HG02885 (cell line): ENCODE measurements at regions not wholly inside any gene's neighbourhood (a gene's known extent, or its start where the extent isn't known, plus 50 kb on each side); places are given as distances from the start of the nearest gene placed in this dataset.
"Not testable (repeated sequence)": the region's sequence is repeated elsewhere in the genome, so short reads cannot be mapped to it uniquely, and the experiment has no call there.

Experiments used
- ATAC-seq: cut with Tn5 transposase; IDR thresholded peaks from one replicate; pipeline ENCODE4 v1.9.1; 2021; ENCODE audit warnings: mild to moderate bottlenecking; ENCODE audit not compliant: unreplicated experiment, poor library complexity

DNA sequence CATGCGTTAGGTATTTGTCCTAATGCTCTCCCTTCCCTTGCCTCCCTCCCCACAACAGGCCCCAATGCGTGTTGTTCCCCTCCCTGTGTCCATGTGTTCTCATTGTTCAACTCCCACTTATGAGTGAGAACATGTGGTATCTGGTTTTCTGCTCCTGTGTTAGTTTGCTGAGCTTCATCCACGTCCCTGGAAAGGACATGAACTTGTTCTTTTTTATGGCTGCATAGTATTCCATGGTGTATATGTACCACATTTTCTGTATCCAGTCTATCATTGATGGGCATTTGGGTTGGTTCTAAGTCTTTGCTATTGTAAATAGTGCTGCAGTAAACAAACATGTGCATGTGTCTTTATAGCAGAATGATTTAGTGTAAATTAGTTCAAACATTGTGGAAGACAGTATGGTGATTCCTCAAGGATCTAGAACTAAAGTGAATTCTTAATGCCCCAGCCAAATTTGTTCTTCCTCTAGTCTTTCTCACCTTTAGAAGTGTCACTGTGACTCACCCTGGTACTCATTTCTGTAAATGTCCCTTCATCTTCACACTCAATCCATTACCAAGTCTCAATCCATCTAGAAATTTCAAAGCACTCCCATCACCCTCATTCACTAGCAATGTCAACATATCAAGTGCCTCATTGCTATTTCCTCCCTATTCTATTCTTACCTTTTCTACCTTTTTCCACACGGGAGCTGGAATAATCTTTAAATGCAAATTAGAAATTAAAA lies 123.9 kb downstream of the MREG start:
- ATAC-seq, result not testable (repeated sequence)

GRCh38 chr2:215888680-215889079 lies 124.7 kb downstream of the MREG start:
- ATAC-seq, result no peak

DNA sequence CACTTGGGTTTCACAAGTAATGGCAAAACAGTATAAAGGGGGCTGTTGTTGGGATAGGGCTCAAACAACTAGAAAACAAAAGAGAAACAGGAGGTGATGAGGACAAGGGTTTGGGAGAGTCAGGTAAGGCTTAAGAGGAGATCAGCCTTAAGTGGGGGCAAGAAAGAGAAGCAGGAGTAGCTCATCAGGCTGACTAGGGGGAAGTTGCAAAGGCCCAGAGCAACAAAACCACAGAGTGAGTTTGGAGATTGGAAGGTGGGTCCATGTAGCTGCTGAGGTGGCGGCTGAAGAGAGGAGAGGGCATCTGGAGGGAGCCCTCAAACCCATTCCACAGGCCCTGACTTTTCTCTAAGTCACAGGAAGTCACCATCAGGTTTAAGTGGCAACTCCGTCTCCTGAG lies 126.0 kb downstream of the MREG start:
- ATAC-seq, result no peak

- no peak for ATAC-seq
These were observed 127.3 kb downstream of the MREG start for GRCh38 chr2:215886022-215886421.

DNA sequence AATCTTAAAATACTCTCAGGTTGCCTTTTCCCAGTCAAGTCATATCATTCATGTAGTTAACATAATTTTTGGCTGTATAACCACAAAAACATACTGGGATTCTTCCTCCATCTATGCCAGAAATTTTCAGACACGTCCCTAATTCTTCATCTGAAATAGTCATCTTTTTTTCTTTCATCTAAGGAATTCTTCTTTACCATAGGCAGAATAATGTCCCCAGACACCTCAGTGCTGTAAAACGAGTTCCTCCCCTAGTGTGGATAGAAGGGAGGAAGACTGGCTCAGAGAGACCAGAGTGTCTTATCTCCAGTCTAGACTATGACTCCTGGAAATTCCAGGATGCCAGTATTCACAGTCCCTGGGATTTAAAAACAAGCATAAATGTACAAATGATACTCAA lies 127.8 kb downstream of the MREG start:
- ATAC-seq, result no peak

DNA sequence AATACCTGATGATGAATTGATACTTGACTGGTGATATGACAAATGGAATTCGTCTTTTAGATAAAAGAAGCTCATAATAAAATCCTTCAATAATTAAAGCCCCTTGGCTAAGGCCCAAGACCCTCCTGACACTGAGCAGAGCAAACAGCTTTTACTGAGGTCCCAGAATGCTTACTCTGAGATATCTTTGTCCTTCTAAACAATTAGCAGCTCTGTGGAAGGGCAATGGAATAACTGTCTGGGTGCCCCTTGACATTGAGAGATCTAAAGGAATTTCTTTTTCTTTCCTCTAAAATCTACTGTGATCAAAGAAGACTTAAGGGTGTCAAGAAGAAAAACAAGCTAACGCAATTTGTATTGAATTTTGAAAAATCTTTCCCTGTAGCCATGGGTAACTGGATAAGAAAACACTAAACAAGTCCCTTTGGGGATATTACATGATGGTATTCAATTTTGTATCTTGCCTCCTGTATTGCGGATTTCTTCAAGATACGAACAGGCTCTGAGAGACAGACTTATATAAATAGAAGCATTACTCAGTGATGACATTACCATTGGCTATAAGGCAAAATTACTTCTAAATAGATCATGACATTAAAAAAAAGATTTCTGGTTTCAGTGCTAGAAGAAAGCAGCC lies 128.8 kb downstream of the MREG start:
- no peak for ATAC-seq

DNA sequence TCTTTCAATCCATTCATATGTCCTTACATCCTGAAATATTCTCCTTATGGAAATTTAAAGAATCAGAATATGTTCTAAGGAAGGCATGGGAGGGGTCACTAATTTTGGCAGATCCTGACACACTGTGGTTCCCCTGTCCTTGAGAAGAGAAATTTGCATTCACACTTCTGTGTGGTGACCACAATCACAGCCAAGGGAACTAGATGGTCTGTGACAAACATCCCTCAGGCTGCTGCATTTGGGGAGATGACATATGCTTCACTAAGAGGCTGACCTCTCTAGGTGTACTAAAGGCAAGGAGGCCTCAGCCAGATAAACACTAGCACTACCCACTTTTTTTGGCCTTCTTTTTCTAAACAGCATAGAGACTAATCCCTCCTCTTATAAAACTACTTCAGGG lies 129.6 kb downstream of the MREG start:
- ATAC-seq, result peak; percentile 63

- no peak for ATAC-seq
These were observed 130.7 kb downstream of the MREG start for GRCh38 chr2:215882689-215883088.

DNA sequence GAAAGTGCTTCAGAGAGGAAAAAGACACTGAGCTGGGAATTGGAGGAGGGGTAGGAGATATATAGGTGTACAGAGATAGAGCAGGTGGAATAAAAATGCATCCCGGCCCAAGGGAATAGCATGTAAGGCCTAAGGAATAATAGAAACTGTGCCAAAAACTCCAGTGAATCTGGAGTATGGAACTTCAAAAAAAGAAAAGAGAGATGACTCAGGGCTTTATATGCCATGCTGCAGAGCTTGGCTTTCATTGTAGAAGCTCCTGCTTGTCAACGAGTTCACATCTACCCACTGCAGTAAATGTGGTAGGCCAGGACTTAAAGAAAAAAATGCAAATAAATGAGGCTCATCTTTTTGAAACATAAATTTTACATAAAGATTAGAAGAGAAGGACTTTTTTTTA lies 131.8 kb downstream of the MREG start:
- ATAC-seq, result no peak

DNA sequence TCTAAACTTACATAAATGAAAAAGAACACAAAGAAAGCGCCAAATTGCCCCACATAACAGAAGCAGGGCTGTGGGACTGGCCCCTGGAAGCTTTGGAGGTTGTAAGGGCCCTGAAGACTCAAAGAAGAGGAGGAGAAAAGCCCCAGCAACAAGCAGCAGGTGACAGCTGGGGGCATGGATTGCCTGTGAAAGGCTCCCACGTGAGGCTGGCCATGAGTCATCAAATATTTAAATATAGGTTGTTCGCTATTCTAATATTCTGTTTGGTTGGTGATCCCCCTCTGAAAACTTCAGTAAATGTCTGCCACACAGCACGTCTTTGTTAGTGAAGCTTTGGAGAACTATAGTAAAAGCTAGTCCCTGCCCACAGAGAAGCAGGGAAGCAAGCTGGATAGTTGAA lies 132.4 kb downstream of the MREG start:
- peak; percentile 65 for ATAC-seq

- ATAC-seq, result no peak
These were observed 133.1 kb downstream of the MREG start for GRCh38 chr2:215879977-215880940.

DNA sequence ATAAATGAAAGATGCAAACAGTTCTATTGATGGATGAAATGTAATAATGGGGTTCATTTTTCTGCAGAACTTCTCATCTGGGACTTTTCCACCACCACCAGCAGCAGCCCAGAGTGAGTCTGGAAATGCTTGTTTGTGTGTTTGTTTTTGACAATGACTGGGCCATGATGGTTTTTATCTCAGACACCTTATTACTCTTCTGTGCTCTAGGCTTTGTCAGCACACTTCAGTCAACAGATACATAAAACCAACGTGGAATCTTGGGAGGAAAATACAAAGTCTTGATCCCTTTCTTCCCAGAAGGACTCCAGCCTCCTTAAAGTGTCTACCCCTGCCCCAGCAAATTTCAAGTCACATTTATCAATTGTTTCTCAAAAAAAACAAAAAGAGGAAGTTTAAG lies 134.0 kb downstream of the MREG start:
- ATAC-seq, result no peak

DNA sequence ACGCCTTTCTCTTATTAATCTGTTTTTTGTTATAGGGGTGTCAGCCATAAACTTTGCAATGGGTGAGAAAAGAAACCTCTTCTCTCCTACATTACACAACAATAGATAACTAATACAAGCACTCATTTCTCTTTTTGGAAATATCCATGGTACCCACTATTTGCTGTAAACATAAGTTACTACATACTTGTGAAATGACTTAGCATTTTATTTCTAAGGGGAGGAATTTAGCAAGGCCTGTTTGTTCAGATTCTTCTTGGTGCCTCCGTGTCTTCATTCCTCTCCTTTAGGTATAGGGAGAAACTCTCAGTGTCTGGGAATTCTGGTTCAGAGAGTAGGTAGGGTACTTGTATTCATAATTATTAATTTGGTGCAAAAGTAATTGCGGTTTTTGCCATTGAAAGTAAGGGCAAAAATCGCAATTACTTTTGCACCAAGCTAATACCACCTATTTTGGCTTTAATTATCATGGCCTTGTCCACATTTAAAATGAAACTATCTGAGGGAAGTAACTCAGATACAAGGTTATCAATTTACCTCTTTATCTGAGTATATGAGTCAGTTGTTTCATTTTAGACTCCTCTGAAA lies 134.8 kb downstream of the MREG start:
- no peak for ATAC-seq

GRCh38 chr2:215876937-215877238 lies 136.5 kb downstream of the MREG start:
- ATAC-seq, result no peak

- no peak for ATAC-seq
These were observed 137.0 kb downstream of the MREG start for GRCh38 chr2:215876139-215876936.

- ATAC-seq, result no peak
These were observed 138.9 kb downstream of the MREG start for GRCh38 chr2:215874418-215874817.

DNA sequence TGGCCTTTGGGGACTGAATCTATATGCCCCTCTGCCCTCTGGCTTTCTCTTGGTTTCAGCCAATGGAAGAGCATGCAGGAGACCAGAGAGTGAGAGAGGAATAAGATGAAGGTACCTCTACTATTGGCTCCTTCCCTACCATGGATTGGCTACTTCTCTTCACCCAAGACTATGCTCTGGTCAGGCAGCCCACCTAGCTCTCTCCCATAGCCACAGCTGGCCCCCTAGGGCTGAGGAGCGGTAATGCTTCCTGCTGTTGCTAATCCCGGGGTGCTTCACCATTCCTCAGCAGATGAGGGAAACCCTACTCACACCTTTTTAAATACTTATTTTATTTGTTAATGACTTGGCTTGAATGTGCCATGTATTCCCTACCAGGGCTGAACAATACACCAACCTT lies 142.4 kb downstream of the MREG start:
- ATAC-seq, result peak; percentile 42

- ATAC-seq, result no peak
These were observed 143.3 kb downstream of the MREG start for GRCh38 chr2:215870088-215870490.

DNA sequence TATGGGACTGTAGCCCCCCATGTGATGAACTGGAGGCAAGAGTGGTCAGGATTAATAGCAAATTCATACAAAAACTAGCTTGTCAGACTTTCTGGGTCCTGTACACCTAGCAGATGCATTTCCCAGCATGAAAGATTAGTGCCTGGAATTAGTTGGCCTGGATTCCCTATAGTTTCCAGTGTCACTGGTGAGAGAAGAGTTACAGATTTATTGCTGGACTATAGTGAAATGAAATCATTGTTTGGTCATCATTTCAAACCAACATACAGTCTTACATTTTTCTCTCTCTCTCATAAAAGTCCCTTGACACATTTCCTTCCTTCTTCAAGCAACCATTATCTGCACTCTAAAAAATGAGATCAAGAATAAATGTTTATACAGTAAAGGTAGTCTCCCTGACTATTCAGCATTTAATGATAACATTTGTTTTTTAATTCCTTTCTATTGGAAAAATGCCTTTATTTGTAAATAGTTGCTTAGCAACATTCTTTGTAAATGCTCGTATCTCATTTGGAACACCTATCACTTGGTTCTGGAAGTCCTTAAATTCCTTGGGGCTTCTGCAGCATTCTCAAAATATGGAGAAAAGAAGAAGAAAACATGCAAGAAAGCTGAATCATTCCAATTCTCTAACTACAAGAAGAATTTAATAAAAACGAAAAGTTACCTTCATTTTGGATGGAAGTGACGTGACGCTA lies 144.4 kb downstream of the MREG start:
- ATAC-seq, result no peak
